Left ventricle myocardium superior (tissue), 1 donor: ENCODE measurements at regions not wholly inside any gene's neighbourhood (a gene's known extent, or its start where the extent isn't known, plus 50 kb on each side); places are given as distances from the start of the nearest gene placed in this dataset.
"Not testable (repeated sequence)": the region's sequence is repeated elsewhere in the genome, so short reads cannot be mapped to it uniquely, and the experiment has no call there.

Experiments used
- ATAC-seq: fragments of 200-7000 bp; cut with Tn5 transposase; one replicate; pipeline ENCODE4 v1.9.1; 2020; ENCODE audit warnings: mild to moderate bottlenecking, moderate library complexity
- DNase-seq: peaks from one replicate; pipeline ENCODE4 v3.0.0-alpha.2; 2020
- intact Hi-C: fragments of 100-400 bp; cut with micrococcal nuclease; formaldehyde crosslinking; loops from one replicate; pipeline ENCODE4 v1.11.0; 2022
- donor health status: DM: no; HTN: yes; CAD: no; lungs with severe emphysema.

GRCh38 chr7:149986866-149987265 lies 113.1 kb downstream of the ATP6V0E2 start:
- DNase-seq, ATAC-seq, intact Hi-C loops: not testable (repeated sequence)

- DNase-seq, intact Hi-C loops, ATAC-seq: not testable (repeated sequence)
Observed at GRCh38 chr7:149991652-149992302, 118.0 kb downstream of the ATP6V0E2 start.

GRCh38 chr7:149992366-149992765 lies 118.6 kb downstream of the ATP6V0E2 start:
- ATAC-seq, intact Hi-C loops, DNase-seq: not testable (repeated sequence)

- DNase-seq, ATAC-seq, intact Hi-C loops: not testable (repeated sequence)
Observed at GRCh38 chr7:149995369-149996026, 121.7 kb downstream of the ATP6V0E2 start.

GRCh38 chr7:150000780-150001599 lies 127.2 kb downstream of the ATP6V0E2 start:
- ATAC-seq, intact Hi-C loops, DNase-seq: not testable (repeated sequence)

- intact Hi-C loops: no loop called here
- no peak for ATAC-seq
- DNase-seq: no peak
Observed at GRCh38 chr7:150003304-150003810, 129.6 kb downstream of the ATP6V0E2 start.

GRCh38 chr7:150003973-150004372 lies 130.2 kb downstream of the ATP6V0E2 start:
- intact Hi-C loops, DNase-seq, ATAC-seq: not testable (repeated sequence)

GRCh38 chr7:150004843-150005242 lies 131.1 kb downstream of the ATP6V0E2 start:
- intact Hi-C loops: not testable (repeated sequence)

GRCh38 chr7:150009620-150010303 lies 136.0 kb downstream of the ATP6V0E2 start:
- intact Hi-C loops, DNase-seq: not testable (repeated sequence)
- ATAC-seq: peak; percentile 97

More at GRCh38 chr7:150004843-150005242, 131.1 kb downstream of the ATP6V0E2 start:
- ATAC-seq, DNase-seq: not testable (repeated sequence)

GRCh38 chr7:150016651-150017189 lies 143.0 kb downstream of the ATP6V0E2 start:
- intact Hi-C loops, DNase-seq, ATAC-seq: not testable (repeated sequence)

GRCh38 chr7:150020210-150020609 lies 146.4 kb downstream of the ATP6V0E2 start:
- ATAC-seq, intact Hi-C loops, DNase-seq: not testable (repeated sequence)

GRCh38 chr7:150024550-150025490 lies 151.1 kb downstream of the ATP6V0E2 start:
- intact Hi-C loops, DNase-seq, ATAC-seq: not testable (repeated sequence)

- intact Hi-C loops, ATAC-seq, DNase-seq: not testable (repeated sequence)
Observed at GRCh38 chr7:150025802-150026201, 152.0 kb downstream of the ATP6V0E2 start.

- ATAC-seq, intact Hi-C loops, DNase-seq: not testable (repeated sequence)
Observed at GRCh38 chr7:150028344-150029012, 154.7 kb downstream of the ATP6V0E2 start.

GRCh38 chr7:150029013-150029389 lies 155.2 kb downstream of the ATP6V0E2 start:
- DNase-seq, intact Hi-C loops, ATAC-seq: not testable (repeated sequence)

GRCh38 chr7:150031733-150032132 lies 158.0 kb downstream of the ATP6V0E2 start:
- DNase-seq, intact Hi-C loops, ATAC-seq: not testable (repeated sequence)

GRCh38 chr7:150033711-150034110 lies 159.9 kb downstream of the ATP6V0E2 start:
- intact Hi-C loops, ATAC-seq, DNase-seq: not testable (repeated sequence)
